ENCODE measurements at regions not wholly inside any gene's neighbourhood (a gene's known extent, or its start where the extent isn't known, plus 50 kb on each side); places are given as distances from the start of the nearest gene placed in this dataset.

- BruUV-seq (replicated peaks), result no TSS peak
- 2% methylated on average over 5 of the region's 5 CpGs for WGBS (ENCODE audit: insufficient coverage, low coverage, missing lambda C conversion rate)
- POLR2A ChIA-PET, result no interaction called here
These were observed 170.5 kb downstream of the NTMT2 start for GRCh38 chr1:170316270-170316669.

More at GRCh38 chr1:170316270-170316669, 170.5 kb downstream of the NTMT2 start:
- no peak for FAIRE-seq
- H3K4me2 ChIP-seq (ENCODE audit: insufficient read depth, low read length), result no peak overlapping the region
- no peak overlapping the region for H3K4me3 ChIP-seq
- intact Hi-C loops (cut with micrococcal nuclease), result no loop called here
- CTCF ChIA-PET (ENCODE audit: low intra/inter-chr PET ratio), result no interaction called here
- H2AFZ ChIP-seq (ENCODE audit: low read depth, low read length), result no peak overlapping the region
- TF ChIP-seq, protein P1, sequence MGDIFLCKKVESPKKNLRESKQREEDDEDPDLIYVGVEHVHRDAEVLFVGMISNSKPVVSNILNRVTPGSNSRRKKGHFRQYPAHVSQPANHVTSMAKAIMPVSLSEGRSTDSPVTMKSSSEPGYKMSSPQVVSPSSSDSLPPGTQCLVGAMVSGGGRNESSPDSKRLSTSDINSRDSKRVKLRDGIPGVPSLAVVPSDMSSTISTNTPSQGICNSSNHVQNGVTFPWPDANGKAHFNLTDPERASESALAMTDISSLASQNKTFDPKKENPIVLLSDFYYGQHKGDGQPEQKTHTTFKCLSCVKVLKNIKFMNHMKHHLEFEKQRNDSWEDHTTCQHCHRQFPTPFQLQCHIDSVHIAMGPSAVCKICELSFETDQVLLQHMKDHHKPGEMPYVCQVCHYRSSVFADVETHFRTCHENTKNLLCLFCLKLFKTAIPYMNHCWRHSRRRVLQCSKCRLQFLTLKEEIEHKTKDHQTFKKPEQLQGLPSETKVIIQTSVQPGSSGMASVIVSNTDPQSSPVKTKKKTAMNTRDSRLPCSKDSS (IDR thresholded peaks at IDR 0.05; ENCODE audit: low read depth, partially characterized antibody), result no peak
- TF ChIP-seq SREBF2 (CRISPR knock-in tag; IDR thresholded peaks at IDR 0.05), result no peak
- no peak for TF ChIP-seq PHB2 (IDR thresholded peaks at IDR 0.05; ENCODE audit: low read depth)
- no peak for TF ChIP-seq FOXA1 (IDR thresholded peaks at IDR 0.05; ENCODE audit: borderline replicate concordance)
- no peak for TF ChIP-seq ETS1 (conservative IDR thresholded peaks at IDR 0.05; ENCODE audit: control insufficient read depth, low read depth, low read length)
- TF ChIP-seq, protein P2, sequence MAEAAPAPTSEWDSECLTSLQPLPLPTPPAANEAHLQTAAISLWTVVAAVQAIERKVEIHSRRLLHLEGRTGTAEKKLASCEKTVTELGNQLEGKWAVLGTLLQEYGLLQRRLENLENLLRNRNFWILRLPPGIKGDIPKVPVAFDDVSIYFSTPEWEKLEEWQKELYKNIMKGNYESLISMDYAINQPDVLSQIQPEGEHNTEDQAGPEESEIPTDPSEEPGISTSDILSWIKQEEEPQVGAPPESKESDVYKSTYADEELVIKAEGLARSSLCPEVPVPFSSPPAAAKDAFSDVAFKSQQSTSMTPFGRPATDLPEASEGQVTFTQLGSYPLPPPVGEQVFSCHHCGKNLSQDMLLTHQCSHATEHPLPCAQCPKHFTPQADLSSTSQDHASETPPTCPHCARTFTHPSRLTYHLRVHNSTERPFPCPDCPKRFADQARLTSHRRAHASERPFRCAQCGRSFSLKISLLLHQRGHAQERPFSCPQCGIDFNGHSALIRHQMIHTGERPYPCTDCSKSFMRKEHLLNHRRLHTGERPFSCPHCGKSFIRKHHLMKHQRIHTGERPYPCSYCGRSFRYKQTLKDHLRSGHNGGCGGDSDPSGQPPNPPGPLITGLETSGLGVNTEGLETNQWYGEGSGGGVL (CRISPR knock-in tag; IDR thresholded peaks at IDR 0.05), result no peak
- TF ChIP-seq, protein P3, sequence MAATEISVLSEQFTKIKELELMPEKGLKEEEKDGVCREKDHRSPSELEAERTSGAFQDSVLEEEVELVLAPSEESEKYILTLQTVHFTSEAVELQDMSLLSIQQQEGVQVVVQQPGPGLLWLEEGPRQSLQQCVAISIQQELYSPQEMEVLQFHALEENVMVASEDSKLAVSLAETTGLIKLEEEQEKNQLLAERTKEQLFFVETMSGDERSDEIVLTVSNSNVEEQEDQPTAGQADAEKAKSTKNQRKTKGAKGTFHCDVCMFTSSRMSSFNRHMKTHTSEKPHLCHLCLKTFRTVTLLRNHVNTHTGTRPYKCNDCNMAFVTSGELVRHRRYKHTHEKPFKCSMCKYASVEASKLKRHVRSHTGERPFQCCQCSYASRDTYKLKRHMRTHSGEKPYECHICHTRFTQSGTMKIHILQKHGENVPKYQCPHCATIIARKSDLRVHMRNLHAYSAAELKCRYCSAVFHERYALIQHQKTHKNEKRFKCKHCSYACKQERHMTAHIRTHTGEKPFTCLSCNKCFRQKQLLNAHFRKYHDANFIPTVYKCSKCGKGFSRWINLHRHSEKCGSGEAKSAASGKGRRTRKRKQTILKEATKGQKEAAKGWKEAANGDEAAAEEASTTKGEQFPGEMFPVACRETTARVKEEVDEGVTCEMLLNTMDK (IDR thresholded peaks at IDR 0.05; ENCODE audit: borderline replicate concordance, insufficient read depth, low read depth, low read length, poor library complexity, severe bottlenecking), result no peak
- TF ChIP-seq NR3C1 (CRISPR knock-in tag; IDR thresholded peaks at IDR 0.05), result no peak
- no peak for TF ChIP-seq SAP30 (IDR thresholded peaks at IDR 0.05; ENCODE audit: borderline replicate concordance, insufficient read depth, low read depth, low read length, poor library complexity, severe bottlenecking)
- H3K9me3 ChIP-seq (replicated peaks; ENCODE audit: control insufficient read depth, insufficient read depth, low read depth, low read length), result no peaks in the 10 kb centered on the region
- H3K27ac ChIP-seq (ENCODE audit: extremely low read depth, low read depth, low read length), result no peak overlapping the region
- no peak for DNase-seq (ENCODE audit: extremely low read depth in 1 of 4, low spot score in 3 of 4)
- no peaks in the 10 kb centered on the region for H4K20me1 ChIP-seq (replicated peaks; ENCODE audit: control insufficient read depth, insufficient read depth, low read length)
- in situ Hi-C loops (cut with MboI), result no loop called here
- H3K4me1 ChIP-seq (replicated peaks in 1 of 2; ENCODE audit: control insufficient read depth in 2 of 2, insufficient read depth in 2 of 2, low read length in 2 of 2), result no peaks in the 10 kb centered on the region
- no peaks in the 10 kb centered on the region for H3K9me1 ChIP-seq (ENCODE audit: control insufficient read depth, insufficient read depth, low read length)
- H3K27me3 ChIP-seq (ENCODE audit: control insufficient read depth in 2 of 2, insufficient read depth in 2 of 2, low read length in 2 of 2), result no peaks in the 10 kb centered on the region
- no peak overlapping the region for H3K9ac ChIP-seq (ENCODE audit: insufficient read depth in 1 of 2, low read depth in 2 of 2, low read length in 2 of 2)
- no peaks in the 10 kb centered on the region for H3K79me2 ChIP-seq (ENCODE audit: control insufficient read depth, insufficient read depth, low read length)
- no peaks in the 10 kb centered on the region for H3K36me3 ChIP-seq (ENCODE audit: control insufficient read depth, insufficient read depth, low read length)
- ATAC-seq, result no peak
